Activated CD8-positive, alpha-beta memory T cell treated with anti-CD3 and anti-CD28 coated beads for 4 hours (primary cell): ENCODE measurements at regions not wholly inside any gene's neighbourhood (a gene's known extent, or its start where the extent isn't known, plus 50 kb on each side); places are given as distances from the start of the nearest gene placed in this dataset.
"Not testable (repeated sequence)": the region's sequence is repeated elsewhere in the genome, so short reads cannot be mapped to it uniquely, and the experiment has no call there.

Source experiments
- DNase-seq, 2 donors: peaks; one replicate each; pipeline ENCODE4 v3.0.0-alpha.2; 2020; ENCODE audit warnings: low read depth in 2 of 2

DNA sequence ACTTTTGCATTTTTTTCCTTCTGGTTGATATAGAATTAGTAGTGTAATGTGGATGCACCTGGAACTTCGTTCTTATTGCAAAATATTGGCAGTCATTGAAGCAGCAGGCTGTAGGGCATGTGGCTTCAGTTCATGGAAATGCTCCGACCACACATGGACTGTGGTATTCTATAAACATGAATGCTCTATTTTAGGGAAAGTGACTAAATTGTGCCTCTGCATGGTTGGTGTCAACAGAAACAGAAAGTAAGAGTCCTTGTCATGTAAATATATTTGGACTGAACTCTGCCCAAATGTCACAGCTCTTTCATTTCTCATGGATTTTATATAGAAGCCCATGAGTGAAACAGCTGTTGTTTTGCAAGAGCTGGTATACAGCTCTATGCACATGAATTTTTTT lies 917.0 kb downstream of the LRFN5 start:
- no peak for DNase-seq

DNA sequence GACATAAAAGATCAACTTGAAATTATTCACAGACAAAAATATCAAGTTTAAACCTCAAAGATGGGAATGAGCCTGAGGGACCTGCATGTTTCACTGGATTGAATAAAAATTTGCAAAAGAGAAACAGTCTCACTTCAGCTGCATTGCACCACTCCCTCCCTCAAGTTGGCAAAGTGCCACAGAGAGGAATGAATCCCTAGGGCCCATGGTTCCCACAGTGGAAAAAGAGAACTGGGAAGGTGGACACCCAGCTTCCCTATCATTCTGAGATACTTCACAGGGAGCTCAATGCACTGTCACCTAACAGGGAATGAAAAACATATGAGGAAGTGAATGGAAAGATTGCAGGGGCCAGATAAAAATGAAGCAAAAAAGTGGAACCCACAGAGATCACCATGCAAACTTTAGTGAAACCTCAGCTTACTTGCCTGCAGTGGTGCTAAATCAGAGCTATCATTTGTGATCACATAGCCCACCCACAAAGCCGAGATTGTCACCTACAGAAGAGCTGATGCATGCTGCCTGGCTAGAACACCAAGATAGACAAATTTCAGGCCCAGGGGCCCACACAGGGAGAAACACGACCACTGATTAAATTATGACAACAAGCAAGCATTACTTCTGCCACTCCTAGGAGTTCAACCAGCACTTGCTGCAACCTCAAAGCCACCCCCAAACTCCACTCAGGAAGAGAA lies 911.3 kb downstream of the LRFN5 start:
- DNase-seq: no peak

DNA sequence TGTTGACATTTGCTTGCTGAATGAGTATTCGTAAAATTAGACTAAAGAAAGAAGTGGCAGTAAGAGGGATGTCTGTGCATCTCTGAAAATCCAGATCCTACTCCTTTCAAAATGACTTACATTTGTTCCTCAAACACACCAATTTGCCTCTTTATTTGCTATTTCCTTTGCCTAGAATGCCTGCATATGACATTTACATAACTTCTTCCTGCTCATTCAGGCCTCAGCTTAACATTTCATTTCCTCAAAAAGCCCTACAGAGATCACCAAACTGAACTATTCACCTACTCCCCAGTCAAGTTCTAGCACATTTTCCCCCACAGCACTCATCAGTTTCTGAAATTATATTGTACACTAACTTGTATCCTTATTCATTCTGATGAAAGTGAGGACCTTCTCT lies 907.2 kb downstream of the LRFN5 start:
- no peak for DNase-seq

GRCh38 chr14:42510071-42510470 lies 903.4 kb downstream of the LRFN5 start:
- no peak for DNase-seq

GRCh38 chr14:42508209-42508946 lies 901.7 kb downstream of the LRFN5 start:
- DNase-seq: no peak

DNA sequence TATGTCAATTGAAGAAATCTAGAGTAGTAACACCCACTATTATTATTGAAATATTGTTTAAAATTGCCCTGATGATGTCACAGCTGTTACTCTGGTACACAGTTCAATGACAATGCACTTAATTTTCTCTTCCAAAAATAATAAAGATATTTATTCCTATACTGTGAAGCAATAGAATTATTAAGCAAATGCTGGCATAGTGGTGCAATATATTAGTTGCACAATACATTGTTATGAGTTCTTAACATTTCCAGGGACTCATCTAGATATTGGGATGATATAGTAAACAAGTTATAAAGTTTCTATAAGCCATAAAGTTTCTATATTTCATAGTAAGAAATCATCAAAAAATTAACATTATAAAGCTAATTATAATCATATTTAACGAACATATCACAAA lies 897.8 kb downstream of the LRFN5 start:
- DNase-seq: no peak

DNA sequence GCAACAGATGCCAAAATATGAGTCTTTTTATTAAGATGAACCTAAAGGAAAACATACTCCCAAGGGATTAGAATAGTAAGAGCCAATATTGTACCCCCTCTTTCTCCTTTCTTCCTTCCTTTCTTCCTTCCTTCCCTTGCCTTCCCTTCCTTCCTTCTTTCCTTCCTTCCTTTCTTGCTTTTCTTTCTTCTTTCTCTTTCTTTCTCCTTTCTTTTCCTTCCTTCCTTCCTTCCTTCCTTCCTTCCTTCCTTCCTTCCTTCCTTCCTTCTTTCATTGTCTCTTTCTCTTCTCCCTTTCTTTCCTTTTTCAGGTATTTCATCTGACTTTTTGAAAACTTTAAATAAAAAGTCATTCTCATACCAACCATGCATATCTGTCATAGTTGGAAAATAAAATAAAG lies 892.5 kb downstream of the LRFN5 start:
- DNase-seq: no peak

- DNase-seq: no peak
Observed at GRCh38 chr14:42490536-42490935, 883.9 kb downstream of the LRFN5 start.

DNA sequence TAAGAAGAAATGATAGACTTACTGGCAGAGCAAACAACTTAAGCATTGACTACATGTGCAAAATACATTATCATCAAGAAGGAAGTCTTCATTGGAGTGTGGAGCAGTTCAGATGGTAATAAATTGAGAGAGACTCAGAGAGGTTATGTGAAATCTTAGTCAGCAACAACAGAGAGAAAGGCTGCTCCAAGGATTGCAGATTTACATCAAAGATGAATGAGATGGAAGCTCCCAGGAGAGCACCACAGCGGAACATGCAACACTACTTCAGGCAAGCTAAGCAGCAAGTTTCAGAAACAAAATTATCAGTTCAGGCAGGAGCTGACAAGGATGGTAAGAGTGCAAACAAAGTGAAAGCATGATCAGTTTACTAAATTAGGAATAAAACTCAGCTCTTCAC lies 882.3 kb downstream of the LRFN5 start:
- no peak for DNase-seq

DNA sequence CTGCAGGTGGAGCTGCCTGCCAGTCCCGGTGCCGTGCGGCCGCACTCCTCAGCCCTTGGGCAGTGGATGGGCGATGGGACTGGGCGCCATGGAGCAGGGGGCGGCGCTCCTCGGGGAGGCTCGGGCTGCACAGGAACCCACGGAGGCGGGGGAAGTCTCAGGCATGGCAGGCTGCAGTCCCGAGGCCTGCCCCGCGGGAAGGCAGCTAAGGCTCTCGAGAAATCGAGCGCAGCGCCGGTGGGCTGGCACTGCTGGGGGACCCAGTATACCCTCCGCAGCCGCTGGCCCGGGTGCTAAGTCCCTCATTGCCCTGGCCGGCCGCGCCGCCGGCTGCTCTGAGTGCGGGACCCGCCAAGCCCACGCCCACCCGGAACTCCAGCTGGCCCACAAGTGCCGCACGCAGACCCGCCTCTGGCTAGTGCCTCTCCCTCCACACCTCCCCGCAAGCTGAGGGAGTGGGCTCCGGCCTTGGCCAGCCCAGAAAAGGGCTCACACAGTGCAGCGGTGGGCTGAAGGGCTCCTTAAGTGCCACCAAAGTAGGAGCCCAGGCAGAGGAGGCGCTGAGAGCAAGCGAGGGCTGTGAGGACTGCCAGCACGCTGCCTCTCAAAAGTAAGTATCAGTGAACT lies 875.8 kb downstream of the LRFN5 start:
- DNase-seq: not testable (repeated sequence)

- DNase-seq: not testable (repeated sequence)
Observed at GRCh38 chr14:42481714-42482113, 875.0 kb downstream of the LRFN5 start.

- DNase-seq: no peak
Observed at GRCh38 chr14:42480255-42480654, 873.6 kb downstream of the LRFN5 start.

- no peak for DNase-seq
Observed at GRCh38 chr14:42475289-42475688, 868.6 kb downstream of the LRFN5 start.

DNA sequence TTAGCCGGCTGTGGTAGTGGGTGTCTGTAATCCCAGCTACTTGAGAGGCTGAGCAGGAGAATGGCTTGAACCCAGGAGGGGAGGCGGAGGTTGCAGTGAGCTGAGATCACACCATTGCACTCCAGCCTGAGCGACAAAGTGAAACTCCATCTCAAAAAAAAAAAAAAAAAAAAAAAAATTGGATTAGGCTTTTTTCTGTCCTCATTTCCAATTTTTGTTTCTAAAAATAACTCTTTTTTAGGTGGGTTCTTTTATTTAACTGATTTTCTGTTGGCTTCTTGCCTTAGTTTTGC lies 863.7 kb downstream of the LRFN5 start:
- no peak for DNase-seq

DNA sequence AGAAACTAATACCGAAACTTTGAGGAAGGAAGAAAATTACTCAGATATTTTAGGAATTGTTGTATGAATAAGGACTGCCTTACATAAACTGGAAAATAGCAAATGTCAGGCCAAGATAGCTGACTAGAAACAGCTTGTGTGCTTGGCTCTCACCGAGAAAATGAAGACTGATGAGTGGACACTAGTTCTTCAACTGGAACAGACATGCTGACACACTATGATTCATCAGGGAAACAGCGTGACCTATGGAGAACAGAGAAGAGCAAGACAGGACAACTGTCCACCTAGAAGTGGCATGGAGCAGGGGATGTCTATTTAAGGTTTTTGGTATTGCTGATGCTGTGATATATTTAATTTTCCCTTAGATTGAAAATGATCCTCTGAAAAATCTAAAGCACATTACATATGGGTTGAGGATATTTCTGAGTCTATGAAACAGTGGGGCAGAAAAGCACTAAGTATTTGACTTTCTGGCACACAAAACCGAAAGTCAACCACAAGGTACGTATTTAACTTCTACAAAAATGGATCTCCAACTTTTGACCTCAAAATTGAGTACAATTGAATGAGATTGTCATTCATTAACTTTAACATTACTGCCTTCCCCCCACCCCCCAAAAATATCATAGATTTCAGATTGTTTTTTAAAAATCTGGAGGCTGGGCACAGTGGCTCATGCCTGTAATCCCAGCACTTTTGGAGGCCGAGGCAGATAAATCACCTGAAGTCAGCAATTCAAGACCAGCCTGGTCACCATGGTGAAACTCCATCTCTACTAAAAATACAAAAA lies 863.2 kb downstream of the LRFN5 start:
- DNase-seq: no peak

GRCh38 chr14:42460673-42461072 lies 854.0 kb downstream of the LRFN5 start:
- no peak for DNase-seq

DNA sequence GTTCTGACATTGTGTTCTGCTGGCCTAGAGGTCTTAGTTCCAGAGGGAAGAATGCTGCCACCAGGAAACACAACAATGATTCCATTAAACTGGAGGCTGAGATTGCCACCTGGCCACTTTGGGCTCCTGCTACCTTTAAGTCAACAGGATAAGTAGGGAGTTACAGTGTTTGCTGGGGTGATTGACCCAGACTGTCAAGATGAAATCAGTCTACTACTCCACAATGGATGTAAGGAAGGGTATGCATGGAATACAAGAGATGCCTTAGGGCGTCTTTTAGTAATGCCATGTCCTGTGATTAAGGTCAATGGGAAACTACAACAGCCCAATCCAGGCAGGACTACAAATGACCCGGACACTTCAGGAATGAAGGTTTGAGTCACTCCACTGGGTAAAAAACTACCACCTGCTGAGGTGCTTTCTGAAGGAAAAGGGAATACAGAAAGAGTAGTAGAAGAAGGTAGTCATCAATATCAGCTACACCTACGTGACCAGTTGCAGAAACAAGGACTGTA lies 852.6 kb downstream of the LRFN5 start:
- DNase-seq: no peak

GRCh38 chr14:42441615-42442014 lies 834.9 kb downstream of the LRFN5 start:
- DNase-seq: no peak

- DNase-seq: no peak
Observed at GRCh38 chr14:42437809-42438208, 831.1 kb downstream of the LRFN5 start.

- DNase-seq: no peak
Observed at GRCh38 chr14:42429401-42429800, 822.7 kb downstream of the LRFN5 start.

- DNase-seq: no peak
Observed at GRCh38 chr14:42428996-42429395, 822.3 kb downstream of the LRFN5 start.

DNA sequence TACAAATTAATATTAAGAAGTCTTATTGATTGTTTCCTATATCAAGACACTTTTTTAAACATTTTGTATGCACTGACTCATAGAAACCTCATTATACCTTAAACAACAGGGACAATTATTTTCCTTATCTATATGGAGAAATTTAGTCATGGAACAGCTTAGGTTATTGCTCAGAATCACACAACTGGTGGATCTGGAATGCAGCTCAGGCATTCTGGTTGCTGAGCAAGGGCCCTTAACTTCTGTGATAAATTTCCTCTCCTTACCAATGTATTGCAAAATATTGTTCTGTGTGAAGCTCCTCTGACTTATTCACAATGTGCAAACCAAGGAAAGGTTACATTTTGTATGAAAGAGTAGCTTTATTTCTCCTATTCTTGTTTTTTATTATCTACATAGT lies 817.8 kb downstream of the LRFN5 start:
- DNase-seq: no peak
